HepG2 (cell line): ENCODE measurements at regions not wholly inside any gene's neighbourhood (a gene's known extent, or its start where the extent isn't known, plus 50 kb on each side); places are given as distances from the start of the nearest gene placed in this dataset.

Experiments
- ATF6 ChIP-seq: sonication (generic); formaldehyde crosslinking; conservative IDR thresholded peaks from 2 replicates; pipeline ENCODE4 v1.4.0; 2020; ENCODE audit warnings: missing genetic modification reagents
- CTCF ChIP-seq: sonication (generic); formaldehyde crosslinking; IDR thresholded peaks from 2 replicates; pipeline ENCODE4 v1.5.0; 2020; ENCODE audit warnings: mild to moderate bottlenecking, missing genetic modification reagents, moderate library complexity
- GLI4 ChIP-seq: sonication (generic); formaldehyde crosslinking; IDR thresholded peaks from 2 replicates; pipeline ENCODE4 v1.5.1; 2020; ENCODE audit warnings: missing genetic modification reagents, mild to moderate bottlenecking, moderate library complexity, borderline replicate concordance
- SOX6 ChIP-seq, 2 experiments: fragments of 450-650 bp in 1 of 2; sonication (generic) in 1 of 2; formaldehyde crosslinking in 1 of 2; IDR thresholded peaks; 2 replicates each; pipeline versions ENCODE4 v1.4.0 to v1.6.1; 2017 to 2020; ENCODE audit warnings: antibody characterized with exemption in 1 of 2, mild to moderate bottlenecking in 1 of 2, missing genetic modification reagents in 1 of 2
- SP1 ChIP-seq, 2 experiments: fragments of 450-650 bp in 1 of 2; sonication (generic) in 1 of 2; formaldehyde crosslinking in 1 of 2; IDR thresholded peaks; 2 replicates each; pipeline versions ENCODE4 v1.4.0 to v1.6.1; 2016 to 2020; ENCODE audit warnings: missing genetic modification reagents in 1 of 2
- SYNCRIP ChIP-seq: fragments of 200-400 bp; formaldehyde crosslinking; IDR thresholded peaks from 2 replicates; pipeline ENCODE4 v1.6.1; 2018; ENCODE audit warnings: mild to moderate bottlenecking, low read depth, low read length; ENCODE audit not compliant: insufficient read depth
- ZBTB40 ChIP-seq, 2 experiments: fragments of 450-650 bp in 1 of 2; sonication (generic) in 1 of 2; formaldehyde crosslinking in 1 of 2; IDR thresholded peaks; 2 replicates each; pipeline versions ENCODE4 v1.6.1 to v1.8.0; 2016 to 2022; ENCODE audit warnings: antibody characterized with exemption in 1 of 2, mild to moderate bottlenecking in 1 of 2, missing genetic modification reagents in 1 of 2
- ZFX ChIP-seq: sonication (generic); formaldehyde crosslinking; IDR thresholded peaks from 2 replicates; pipeline ENCODE4 v1.4.0; 2020; ENCODE audit warnings: mild to moderate bottlenecking, low read depth, missing genetic modification reagents, moderate library complexity
- ZNF335 ChIP-seq: sonication (generic); formaldehyde crosslinking; IDR thresholded peaks from 2 replicates; pipeline ENCODE4 v1.4.0; 2020; ENCODE audit warnings: missing genetic modification reagents

DNA sequence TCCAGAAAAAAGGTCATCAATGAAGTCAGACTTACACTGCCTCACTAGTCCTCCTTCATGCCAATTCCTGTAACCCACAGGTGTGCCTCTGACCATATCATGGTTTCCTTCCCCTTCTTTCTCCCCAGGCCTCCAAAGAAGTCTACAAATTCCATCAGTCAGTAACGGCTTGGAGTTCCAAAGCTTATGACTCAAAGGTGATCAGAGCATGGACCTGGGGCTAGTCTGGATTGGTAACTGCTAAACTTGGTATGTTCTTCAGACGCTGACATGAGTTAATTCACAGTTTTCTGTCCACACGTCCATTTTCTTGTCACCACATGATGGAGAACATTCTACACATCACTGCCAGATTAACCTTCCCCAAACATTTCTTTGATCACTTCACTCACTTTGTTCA, 560.4 kb downstream of the ETNK1 start:
- TF ChIP-seq SYNCRIP (no peak), ZBTB40 (IDR thresholded peaks at IDR 0.05) (no peak), ZBTB40 (CRISPR knock-in tag; IDR thresholded peaks at IDR 0.05) (no peak), ZNF335 (no peak), SOX6 (IDR thresholded peaks at IDR 0.05) (no peak), SOX6 (CRISPR knock-in tag; IDR thresholded peaks at IDR 0.05) (no peak), CTCF (no peak), SP1 (IDR thresholded peaks at IDR 0.05) (no peak), SP1 (CRISPR knock-in tag; IDR thresholded peaks at IDR 0.05) (no peak), ZFX (no peak), ATF6 (CRISPR knock-in tag) (no peak), GLI4 (CRISPR knock-in tag) (no peak)
